ENCODE measurements at regions not wholly inside any gene's neighbourhood (a gene's known extent, or its start where the extent isn't known, plus 50 kb on each side); places are given as distances from the start of the nearest gene placed in this dataset.

GRCh38 chrX:87005885-87006284 is 511.7 kb upstream of the KLHL4 start:
- TF ChIP-seq CTCF (conservative IDR thresholded peaks at IDR 0.05), result no peak
- Mint-ChIP-seq H3K4me1 (peaks cover 25 to 33% of the 10 kb centered on the region in 2 experiments), H3K27ac (no peak overlapping the region), H3K4me3 (no peak overlapping the region), H3K36me3 (ENCODE audit: insufficient read depth in 1 of 3, low read depth in 3 of 3) (peaks cover 26 to 36% (median 29%) of the 10 kb centered on the region in 3 experiments), H3K9me3 (peaks cover 30 to 33% of the 10 kb centered on the region in 2 experiments), H3K27me3 (ENCODE audit: low read depth) (no peaks in the 10 kb centered on the region)
- Histone ChIP-seq H3K9ac (ENCODE audit: extremely low read depth, insufficient read length, low read length) (no peak overlapping the region), H2BK5ac (ENCODE audit: insufficient read length, low read length) (no peak overlapping the region), H4K91ac (ENCODE audit: insufficient read length, low read depth, low read length) (no peak overlapping the region), H4K20me1 (ENCODE audit: control insufficient read depth, insufficient read depth, insufficient read length) (no peaks in the 10 kb centered on the region), H3K79me1 (ENCODE audit: insufficient read depth, low read depth, low read length, poor library complexity, severe bottlenecking) (no peaks in the 10 kb centered on the region), H3K4me2 (ENCODE audit: insufficient read depth, insufficient read length, low read length) (no peak overlapping the region), H2BK120ac (ENCODE audit: low read depth, low read length, poor library complexity, severe bottlenecking) (no peak overlapping the region), H2BK12ac (ENCODE audit: insufficient read length, low read depth, low read length) (no peak overlapping the region), H3K18ac (ENCODE audit: insufficient read length, low read depth, low read length) (no peak overlapping the region), H3K9me3 (ENCODE audit: control insufficient read depth, low read depth, low read length) (no peaks in the 10 kb centered on the region), H3K27me3 (ENCODE audit: insufficient read depth, low read length) (no peaks in the 10 kb centered on the region), H3K27ac (ENCODE audit: insufficient read length, low read depth, low read length) (no peak overlapping the region), H2AFZ (ENCODE audit: low read length) (no peak overlapping the region), H2BK15ac (ENCODE audit: low read depth, low read length) (no peak overlapping the region), H2BK20ac (ENCODE audit: low read depth, low read length, poor library complexity, severe bottlenecking) (no peak overlapping the region), H4K5ac (ENCODE audit: insufficient read length, low read depth, low read length) (no peak overlapping the region), H3K4me1 (ENCODE audit: insufficient read depth, low read length) (no peaks in the 10 kb centered on the region), H3K56ac (ENCODE audit: insufficient read length, low read depth, low read length) (no peak overlapping the region), H2AK5ac (ENCODE audit: insufficient read length, low read length) (no peak overlapping the region), H3K4ac (ENCODE audit: low read depth, low read length) (no peak overlapping the region), H3K79me2 (ENCODE audit: insufficient read depth, low read length) (no peaks in the 10 kb centered on the region), H3K23me2 (ENCODE audit: insufficient read length, low read depth, low read length, poor library complexity, severe bottlenecking) (no peaks in the 10 kb centered on the region), H3K23ac (ENCODE audit: insufficient read length, low read depth, low read length) (no peak overlapping the region), H3T11ph (ENCODE audit: low read length) (no peak overlapping the region), H3K14ac (ENCODE audit: insufficient read depth, low read length) (no peak overlapping the region), H4K8ac (replicated peaks; ENCODE audit: insufficient read length, low read depth, low read length) (no peak overlapping the region)
- no peak for DNase-seq

Data from H9 (cell line).